ENCODE measurements at regions not wholly inside any gene's neighbourhood (a gene's known extent, or its start where the extent isn't known, plus 50 kb on each side); places are given as distances from the start of the nearest gene placed in this dataset.
A peak's percentile ranks its signal among the peaks of the same experiment; 100 is the strongest.
"Not testable (repeated sequence)": the region's sequence is repeated elsewhere in the genome, so short reads cannot be mapped to it uniquely, and the experiment has no call there.

DNA sequence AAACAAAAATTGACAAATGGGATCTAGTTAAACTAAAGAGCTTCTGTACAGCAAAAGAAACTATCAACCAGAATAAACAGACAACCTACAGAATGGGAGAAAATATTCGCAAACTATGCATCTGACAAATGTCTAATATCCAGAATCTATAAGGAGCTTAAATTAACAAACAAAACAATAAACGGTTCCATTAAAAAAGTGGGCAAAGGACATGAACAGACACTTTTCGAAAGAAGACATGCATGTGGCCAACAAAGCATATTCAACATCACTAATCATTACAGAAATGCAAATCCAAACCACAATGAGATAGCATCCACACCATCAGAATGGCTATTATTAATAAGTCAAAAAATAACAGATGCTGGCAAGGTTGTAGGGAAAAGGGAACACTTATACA, 50.5 kb upstream of the MED13L start:
- DNase-seq: not testable (repeated sequence)

DNA sequence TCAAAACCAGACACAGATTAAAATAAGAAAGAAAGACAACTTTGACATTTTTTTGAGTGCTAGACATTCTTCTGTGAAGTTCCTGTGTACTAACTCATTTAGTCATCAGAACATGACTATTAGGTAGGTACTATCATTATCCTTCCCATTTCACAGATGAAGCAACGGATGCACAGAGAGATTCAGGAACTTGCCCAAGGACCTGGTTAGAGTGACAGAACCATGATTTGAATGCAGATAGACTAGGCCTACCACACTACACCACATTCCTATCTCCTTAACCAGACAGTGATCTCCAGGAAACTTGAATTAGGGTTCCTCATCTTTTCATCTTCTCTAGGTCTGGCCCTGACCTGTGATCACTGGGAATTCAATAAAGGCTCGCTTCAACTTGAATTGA, 54.4 kb upstream of the MED13L start:
- no peak for DNase-seq

DNA sequence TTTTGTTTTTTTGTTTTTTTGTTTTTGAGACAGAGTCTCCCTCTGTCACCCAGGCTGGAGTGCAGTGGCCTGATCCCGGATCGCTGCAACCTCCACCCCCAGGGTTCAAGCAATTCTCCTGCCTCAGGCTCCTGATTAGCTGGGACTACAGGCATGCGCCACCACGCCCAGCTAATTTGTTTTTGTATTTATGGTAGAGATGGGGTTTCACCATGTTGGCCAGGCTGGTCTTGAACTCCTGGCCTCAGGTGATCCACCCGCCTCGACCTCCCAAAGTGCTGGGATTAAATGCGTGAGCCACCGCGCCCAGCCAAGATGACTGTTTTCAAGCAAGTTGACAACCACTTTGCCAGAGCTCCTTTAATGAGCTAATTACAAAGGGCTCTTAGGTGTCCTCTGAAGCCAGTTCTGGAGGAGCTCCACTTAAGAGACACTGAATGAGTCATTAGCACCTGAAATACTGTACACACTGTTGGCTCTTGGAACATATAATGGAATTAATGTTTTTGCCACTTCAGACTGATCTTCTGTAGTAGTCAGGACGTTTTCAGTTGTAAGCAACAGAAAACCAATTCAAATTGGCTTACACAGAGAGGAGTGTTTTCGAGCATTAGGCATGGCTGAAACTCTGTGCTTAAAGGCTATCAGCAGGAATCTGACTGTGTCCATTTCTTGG, 55.4 kb upstream of the MED13L start:
- no peak for DNase-seq

GRCh38 chr12:116333402-116333801, 55.9 kb upstream of the MED13L start:
- no peak for DNase-seq

DNA sequence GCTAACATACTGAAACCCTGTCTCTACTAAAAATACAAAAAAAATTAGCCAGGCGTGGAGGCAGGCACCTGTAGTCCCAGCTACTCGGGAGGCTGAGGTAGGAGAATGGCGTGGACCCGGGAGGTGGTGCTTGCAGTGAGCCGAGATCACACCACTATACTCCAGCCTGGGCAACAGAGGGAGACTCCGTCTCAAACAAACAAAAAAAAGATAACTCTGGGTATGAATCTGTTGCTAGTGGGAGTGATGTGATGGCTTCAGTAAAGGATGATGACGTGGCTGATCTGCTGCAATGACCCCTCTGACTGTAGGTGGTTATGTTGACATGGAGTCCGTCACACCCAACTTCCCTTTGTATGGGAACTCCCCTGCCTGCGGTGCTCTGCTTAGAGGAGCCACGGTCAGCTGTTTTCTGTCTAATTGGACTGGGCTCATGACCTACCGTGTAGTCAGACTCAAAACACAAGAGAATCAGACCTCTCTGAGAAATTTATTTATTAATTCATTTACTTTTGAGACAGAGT, 59.1 kb upstream of the MED13L start:
- no peak for DNase-seq

DNA sequence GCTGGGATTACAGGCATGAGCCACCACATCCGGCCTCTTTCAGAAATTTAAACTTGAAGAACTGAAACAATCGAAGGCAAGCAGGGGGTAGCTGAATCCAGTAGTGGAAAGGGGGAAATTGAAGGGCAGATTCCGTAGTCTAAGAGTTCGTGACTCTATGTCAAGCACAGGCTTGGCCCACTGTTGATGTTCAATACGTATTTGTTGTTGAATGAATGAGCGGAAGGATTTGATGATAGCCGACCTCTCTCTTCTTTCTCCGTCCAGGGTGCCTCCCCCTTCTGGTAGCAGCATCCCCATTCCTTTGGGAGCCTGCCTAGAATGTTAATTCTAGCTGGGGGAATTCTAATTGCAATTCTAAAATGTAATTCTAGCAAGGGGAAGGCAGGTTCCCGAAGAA, 59.8 kb upstream of the MED13L start:
- DNase-seq: no peak

DNA sequence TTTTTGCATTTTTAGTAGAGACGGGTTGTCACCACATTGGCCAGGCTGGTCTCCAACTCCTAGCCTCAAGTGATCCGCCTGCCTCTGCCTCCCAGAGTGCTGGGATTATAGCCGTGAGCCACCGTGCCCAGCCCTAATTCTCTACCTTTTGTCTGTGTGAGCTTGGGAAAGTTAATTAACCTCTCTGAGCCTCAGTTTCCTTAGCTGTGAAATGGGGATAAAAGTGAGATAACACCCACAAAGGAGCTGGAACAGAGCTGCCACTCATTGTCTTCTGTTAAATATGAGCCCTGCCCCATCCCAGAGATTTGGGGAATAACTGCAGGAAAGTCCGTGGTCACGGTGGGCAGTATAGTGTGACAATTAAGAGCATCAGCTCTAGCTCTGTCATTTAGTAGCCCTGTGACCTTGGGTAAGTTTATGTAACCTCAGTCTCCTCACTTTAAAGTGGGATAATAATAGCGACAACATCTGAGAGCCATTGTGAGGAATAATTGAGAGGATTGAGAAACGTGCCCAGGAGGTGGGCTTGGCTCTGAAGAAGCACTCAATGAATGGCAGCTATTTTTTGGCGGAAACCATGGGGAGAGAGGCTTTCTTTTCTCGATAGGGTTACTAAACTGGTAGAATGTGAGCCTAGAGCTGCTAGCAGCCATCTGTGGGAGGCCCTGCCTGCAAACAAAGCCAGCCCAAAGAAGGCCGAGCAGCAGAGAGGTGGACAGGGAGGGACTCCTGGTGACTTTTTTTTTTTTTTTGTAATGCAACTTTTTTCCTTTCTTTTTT, 60.8 kb upstream of the MED13L start:
- no peak for DNase-seq

GRCh38 chr12:116339062-116339461, 61.6 kb upstream of the MED13L start:
- DNase-seq: no peak

- DNase-seq: no peak
Observed at GRCh38 chr12:116339800-116340371, 62.4 kb upstream of the MED13L start.

- DNase-seq: no peak
Observed at GRCh38 chr12:116343331-116343884, 65.9 kb upstream of the MED13L start.

- DNase-seq: no peak
Observed at GRCh38 chr12:116346222-116346621, 68.7 kb upstream of the MED13L start.

GRCh38 chr12:116346741-116347140, 69.2 kb upstream of the MED13L start:
- no peak for DNase-seq

DNA sequence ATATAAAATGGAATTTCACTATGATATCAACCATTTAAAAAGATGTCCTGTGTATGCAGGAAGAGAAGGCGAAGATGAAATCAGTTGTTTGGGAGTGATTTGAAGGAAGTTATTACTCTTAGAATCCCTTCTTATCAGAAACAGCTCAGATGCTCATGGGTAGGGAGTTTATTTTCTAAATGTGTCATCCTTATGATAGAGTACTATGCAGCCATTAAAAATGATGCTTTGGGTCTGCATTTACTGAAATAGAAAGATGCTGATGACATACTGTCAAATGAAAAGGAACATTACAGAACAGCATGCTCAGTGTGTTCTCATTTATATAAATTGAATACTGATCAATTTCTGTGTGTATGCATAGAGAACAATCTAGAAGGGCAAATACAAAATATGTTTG, 69.8 kb upstream of the MED13L start:
- DNase-seq: no peak

- no peak for DNase-seq
Observed at GRCh38 chr12:116352315-116352835, 74.9 kb upstream of the MED13L start.

DNA sequence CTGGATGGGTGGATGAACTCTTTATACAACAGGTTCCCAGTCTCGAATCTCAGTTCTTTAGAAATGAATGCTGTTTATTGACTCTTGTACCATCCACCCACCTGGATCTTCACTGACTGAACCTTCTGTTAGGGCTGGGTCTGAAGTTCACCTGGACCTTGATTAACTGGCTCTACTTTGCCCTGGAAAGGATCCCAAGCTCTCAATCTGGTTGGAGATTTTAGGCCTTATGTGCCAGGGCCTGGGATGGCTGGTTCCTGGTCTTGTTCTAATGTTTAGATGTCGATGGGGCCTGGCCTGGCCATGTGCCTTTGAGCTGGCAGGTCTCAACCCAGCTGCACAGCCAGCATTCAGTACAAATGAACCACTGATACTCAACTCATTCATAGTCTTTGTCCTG, 76.5 kb upstream of the MED13L start:
- DNase-seq: no peak

- DNase-seq: no peak
Observed at GRCh38 chr12:116354534-116354933, 77.0 kb upstream of the MED13L start.

GRCh38 chr12:116354950-116355783, 77.7 kb upstream of the MED13L start:
- no peak for DNase-seq

DNA sequence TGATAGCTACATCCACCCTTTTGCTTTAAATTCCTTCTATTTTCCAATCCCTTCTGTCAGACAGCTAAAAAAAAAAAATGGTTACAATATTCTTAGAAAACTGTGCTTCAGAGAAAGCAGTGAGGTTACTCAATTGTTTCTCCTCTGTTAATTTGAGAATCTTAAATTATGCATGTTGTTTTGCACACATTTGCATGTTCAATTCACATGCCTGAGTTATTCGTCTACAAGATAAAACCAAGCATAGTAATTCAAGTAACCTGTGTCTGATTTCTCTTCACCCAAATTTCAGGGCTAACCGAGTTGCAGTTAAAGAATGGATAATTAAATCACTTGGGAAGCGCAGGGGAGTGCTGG, 81.0 kb upstream of the MED13L start:
- no peak for DNase-seq

DNA sequence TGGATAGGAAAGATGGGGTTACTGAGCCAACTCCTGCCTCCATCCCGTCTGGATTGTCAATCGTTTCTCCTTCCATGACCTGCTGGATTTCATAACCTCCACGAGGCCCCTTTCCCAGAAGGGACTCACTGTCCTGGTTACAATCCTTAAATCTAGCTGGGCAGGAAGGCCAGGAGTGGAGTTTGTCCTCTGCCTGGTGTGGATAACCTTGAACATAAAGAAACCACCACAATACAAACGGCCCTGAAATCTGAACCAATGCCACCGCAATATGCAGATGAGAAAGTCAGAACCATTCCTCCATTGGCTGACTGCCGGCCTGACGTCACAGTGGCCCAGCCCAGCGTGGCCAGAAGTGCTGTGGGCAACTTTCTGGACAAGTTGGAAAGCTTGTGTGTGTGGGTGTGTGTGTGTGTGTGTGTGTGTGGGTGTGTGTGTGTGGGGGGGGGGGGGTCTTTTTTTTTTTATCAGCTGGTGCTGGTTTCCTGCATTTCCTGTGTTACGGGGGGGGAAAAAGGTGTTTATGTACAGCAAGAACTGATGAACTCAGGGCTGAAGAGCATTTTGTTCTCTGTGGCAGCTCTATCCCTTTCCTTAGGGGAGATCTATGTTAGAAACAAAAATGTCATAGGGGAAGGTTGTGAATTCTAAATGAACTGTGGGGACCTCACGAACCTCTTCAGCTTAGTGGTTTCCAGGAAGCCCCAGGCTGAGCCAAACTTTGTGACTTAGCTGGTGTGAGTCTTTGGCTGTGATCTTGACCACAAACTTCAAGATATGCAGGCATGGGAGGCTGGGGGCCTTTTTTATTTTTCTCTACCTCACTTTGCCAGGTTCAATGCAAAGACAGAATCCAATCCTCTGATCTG, 81.6 kb upstream of the MED13L start:
- peak; percentile 74 for DNase-seq

DNA sequence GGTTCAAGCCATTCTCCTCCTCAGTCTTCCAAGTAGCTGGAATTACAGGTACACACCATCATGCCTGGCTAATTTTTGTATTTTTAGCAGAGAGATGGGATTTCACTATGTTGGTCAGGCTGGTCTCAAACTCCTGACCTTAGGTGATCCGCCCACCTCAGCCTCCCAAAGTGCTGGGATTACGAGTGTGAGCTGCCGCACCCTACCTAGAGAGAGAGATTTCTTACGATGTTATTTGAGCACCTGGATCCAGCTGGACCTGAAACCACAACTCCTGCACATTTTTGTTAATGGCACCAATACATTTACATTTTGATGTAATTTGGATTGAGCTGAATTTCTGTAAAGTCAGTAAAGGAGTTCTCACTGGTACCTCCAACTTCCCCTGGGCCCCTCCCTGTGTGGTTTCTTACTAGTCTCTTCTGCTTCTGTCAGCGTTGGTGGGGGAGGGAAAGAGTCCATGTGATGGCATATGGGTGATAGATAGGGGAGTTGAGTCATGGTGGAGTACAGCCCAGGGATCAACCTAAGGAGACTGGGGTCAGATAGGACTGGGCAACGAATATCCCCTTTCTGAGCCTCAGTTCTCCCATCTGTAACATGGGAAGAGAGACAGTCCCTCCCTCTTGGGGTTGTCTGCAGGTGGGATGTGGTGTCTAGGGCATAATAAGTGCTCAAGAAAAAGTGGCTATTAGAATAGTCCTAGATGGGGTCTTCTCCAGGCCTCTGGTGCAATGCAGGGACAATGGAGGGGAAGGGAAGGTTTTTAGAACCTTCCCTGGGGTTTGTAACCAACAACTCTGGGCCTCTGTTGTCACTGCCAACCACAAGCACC, 83.3 kb upstream of the MED13L start:
- DNase-seq: peak; percentile 15

Data from CD4-positive, alpha-beta T cell treated with Interleukin-17A for 4 hours (primary cell).